Smooth muscle cell (in vitro differentiated cells): ENCODE measurements at regions not wholly inside any gene's neighbourhood (a gene's known extent, or its start where the extent isn't known, plus 50 kb on each side); places are given as distances from the start of the nearest gene placed in this dataset.

Experiments used
- DNase-seq: peaks from one replicate; lab custom pipeline; 2025; ENCODE audit not compliant: unreplicated experiment; lab: John Stamatoyannopoulos, UW
- H2AFZ ChIP-seq: fragments of 200-600 bp; sonication (generic); 2 replicates; pipeline ENCODE4 v1.6.0; 2016; ENCODE audit warnings: antibody characterized with exemption, low read depth, mild to moderate bottlenecking
- H3F3A ChIP-seq: fragments of 200-600 bp; sonication (generic); 2 replicates; pipeline ENCODE4 v1.6.0; 2017; ENCODE audit warnings: antibody characterized with exemption, low read depth
- H3K27ac ChIP-seq: fragments of 200-600 bp; sonication (generic); 2 replicates; pipeline ENCODE4 v1.5.1; 2016; ENCODE audit warnings: low read depth, mild to moderate bottlenecking
- H3K27me3 ChIP-seq: fragments of 200-600 bp; sonication (generic); 2 replicates; pipeline ENCODE4 v1.6.1; 2016; ENCODE audit warnings: low read depth, mild to moderate bottlenecking
- H3K36me3 ChIP-seq: fragments of 200-600 bp; sonication (generic); 2 replicates; pipeline ENCODE4 v1.5.1; 2016; ENCODE audit warnings: low read depth
- H3K4me1 ChIP-seq: fragments of 200-600 bp; sonication (generic); 2 replicates; pipeline ENCODE4 v1.5.1; 2016; ENCODE audit warnings: low read depth
- H3K4me2 ChIP-seq: fragments of 200-600 bp; sonication (generic); 2 replicates; pipeline ENCODE4 v1.6.0; 2016; ENCODE audit warnings: mild to moderate bottlenecking
- H3K4me3 ChIP-seq: fragments of 200-600 bp; sonication (generic); 2 replicates; pipeline ENCODE4 v1.5.1; 2016; ENCODE audit warnings: mild to moderate bottlenecking
- H3K79me2 ChIP-seq: fragments of 200-600 bp; sonication (generic); 2 replicates; pipeline ENCODE4 v1.6.0; 2016; ENCODE audit warnings: low read depth, mild to moderate bottlenecking
- H3K9ac ChIP-seq: fragments of 200-600 bp; sonication (generic); 2 replicates; pipeline ENCODE4 v1.6.0; 2016; ENCODE audit warnings: low read depth
- H3K9me3 ChIP-seq: fragments of 200-600 bp; sonication (generic); replicated peaks from 2 replicates; pipeline ENCODE4 v1.5.1; 2016; ENCODE audit warnings: low read depth
- H4K20me1 ChIP-seq: fragments of 200-600 bp; sonication (generic); 2 replicates; pipeline ENCODE4 v1.6.0; 2016; ENCODE audit warnings: low read depth
- CTCF ChIP-seq: fragments of 200-600 bp; sonication (generic); IDR thresholded peaks from 2 replicates; pipeline ENCODE4 v1.5.1; 2017; ENCODE audit warnings: borderline replicate concordance, mild to moderate bottlenecking, antibody characterized with exemption; ENCODE audit not compliant: insufficient read depth, poor library complexity, severe bottlenecking
- WGBS: methylation state at CpG from one replicate; pipeline ENCODE4 v1.1.7; 2016; ENCODE audit warnings: low lambda C conversion rate; 5-methylcytosine and 5-hydroxymethylcytosine counted together

- Histone ChIP-seq H3K9ac (no peak overlapping the region), H3K79me2 (no peaks in the 10 kb centered on the region), H3K27ac (no peak overlapping the region), H3K4me1 (no peaks in the 10 kb centered on the region), H3K4me3 (no peak overlapping the region), H3K4me2 (no peak overlapping the region), H3F3A (peaks cover 17% of the 10 kb centered on the region), H2AFZ (no peak overlapping the region), H3K36me3 (no peaks in the 10 kb centered on the region), H3K9me3 (no peaks in the 10 kb centered on the region), H3K27me3 (no peaks in the 10 kb centered on the region), H4K20me1 (no peaks in the 10 kb centered on the region)
- WGBS, result 97% methylated on average over 3 of the region's 3 CpGs
- TF ChIP-seq CTCF, result no peak
- DNase-seq, result no peak
These were observed 144.3 kb upstream of the CPEB2 start for GRCh38 chr4:14857981-14858380.

GRCh38 chr4:14862891-14863290 lies 139.4 kb upstream of the CPEB2 start:
- Histone ChIP-seq H3K27ac (no peak overlapping the region), H3K9me3 (no peaks in the 10 kb centered on the region), H3K4me3 (no peak overlapping the region), H3K27me3 (no peaks in the 10 kb centered on the region), H3K36me3 (no peaks in the 10 kb centered on the region), H3K4me2 (no peak overlapping the region), H4K20me1 (no peaks in the 10 kb centered on the region), H3K9ac (no peak overlapping the region), H3K79me2 (no peaks in the 10 kb centered on the region), H2AFZ (no peak overlapping the region), H3K4me1 (peaks cover 5% of the 10 kb centered on the region), H3F3A (no peaks in the 10 kb centered on the region)
- 75% methylated on average over 30 of the region's 33 CpGs for WGBS
- TF ChIP-seq CTCF, result no peak
- DNase-seq, result no peak

GRCh38 chr4:14863418-14864364 lies 138.6 kb upstream of the CPEB2 start:
- Histone ChIP-seq H3K36me3 (no peaks in the 10 kb centered on the region), H3K4me3 (no peak overlapping the region), H4K20me1 (no peaks in the 10 kb centered on the region), H3K4me2 (no peak overlapping the region), H3K27me3 (no peaks in the 10 kb centered on the region), H3K9ac (no peak overlapping the region), H3K4me1 (peaks cover 12% of the 10 kb centered on the region), H3K9me3 (no peaks in the 10 kb centered on the region), H3K27ac (no peak overlapping the region), H2AFZ (no peak overlapping the region), H3F3A (no peaks in the 10 kb centered on the region), H3K79me2 (no peaks in the 10 kb centered on the region)
- WGBS, result 90% methylated on average over 16 of the region's 16 CpGs
- no peak for TF ChIP-seq CTCF
- DNase-seq, result no peak
